Fibroblast of peridontal ligament (primary cell): ENCODE measurements at regions not wholly inside any gene's neighbourhood (a gene's known extent, or its start where the extent isn't known, plus 50 kb on each side); places are given as distances from the start of the nearest gene placed in this dataset.

Experiments
- DNase-seq: peaks from one replicate; pipeline ENCODE4 v3.0.0-alpha.2; 2010; ENCODE audit errors: extremely low read depth

DNA sequence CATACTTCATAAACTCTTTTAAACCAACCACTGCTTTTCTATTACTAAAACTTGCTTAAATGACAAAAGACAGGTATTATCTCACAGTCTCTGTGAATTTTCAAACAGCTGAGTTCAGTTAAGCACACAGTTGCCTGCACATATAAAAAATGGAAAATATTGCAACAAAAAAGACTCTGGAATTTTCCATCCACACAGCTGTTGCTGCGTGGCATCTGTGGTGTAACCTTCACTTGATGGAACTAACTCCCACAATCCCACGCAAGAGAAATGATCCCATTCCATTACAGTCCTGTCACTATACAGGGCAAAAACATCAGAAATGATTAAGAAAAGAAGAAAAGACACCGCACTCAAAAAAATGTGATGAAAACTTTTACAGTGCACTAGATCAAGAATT lies 149.8 kb upstream of the TBL1X start:
- DNase-seq: peak; percentile 33

DNA sequence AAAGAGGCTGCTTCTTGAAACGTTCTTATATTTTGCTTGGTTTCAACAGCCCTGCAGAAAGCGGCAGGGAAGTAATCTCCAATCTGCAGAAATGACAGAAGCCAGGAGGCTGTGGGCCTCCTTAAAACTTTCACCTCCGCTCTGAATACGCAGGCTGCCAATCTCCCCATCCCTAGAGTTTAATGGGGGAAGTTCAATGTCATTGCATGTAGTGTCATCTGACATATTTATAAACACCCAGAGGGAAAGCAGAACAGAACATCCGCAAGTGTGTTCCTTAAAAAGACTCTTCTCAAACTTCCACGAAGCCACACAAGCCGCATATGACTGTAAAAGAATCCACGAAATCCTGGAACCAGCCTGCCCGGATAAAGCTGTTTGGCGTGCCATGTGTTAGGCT lies 148.8 kb upstream of the TBL1X start:
- DNase-seq: no peak

- no peak for DNase-seq
These were observed 147.7 kb upstream of the TBL1X start for GRCh38 chrX:9317176-9317575.

DNA sequence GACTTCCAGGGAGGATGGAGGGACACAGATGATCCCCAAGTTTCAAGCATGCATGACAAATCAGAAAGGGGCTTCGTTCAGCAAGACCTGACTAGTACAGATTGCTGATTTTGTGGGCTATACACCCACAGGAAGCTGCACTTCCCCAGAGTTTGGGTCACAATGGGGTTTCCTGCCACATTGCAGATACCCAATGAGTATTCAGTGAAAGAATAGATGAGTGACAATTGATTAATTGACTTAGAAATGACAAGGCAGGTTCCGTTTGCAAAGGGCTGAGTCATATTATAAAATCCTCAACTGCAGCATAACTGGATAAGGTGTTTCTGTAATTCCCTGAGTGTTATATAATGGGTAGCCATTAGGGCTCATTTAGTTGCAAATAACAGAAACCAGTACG lies 146.6 kb upstream of the TBL1X start:
- no peak for DNase-seq

- no peak for DNase-seq
These were observed 146.1 kb upstream of the TBL1X start for GRCh38 chrX:9318766-9319165.

DNA sequence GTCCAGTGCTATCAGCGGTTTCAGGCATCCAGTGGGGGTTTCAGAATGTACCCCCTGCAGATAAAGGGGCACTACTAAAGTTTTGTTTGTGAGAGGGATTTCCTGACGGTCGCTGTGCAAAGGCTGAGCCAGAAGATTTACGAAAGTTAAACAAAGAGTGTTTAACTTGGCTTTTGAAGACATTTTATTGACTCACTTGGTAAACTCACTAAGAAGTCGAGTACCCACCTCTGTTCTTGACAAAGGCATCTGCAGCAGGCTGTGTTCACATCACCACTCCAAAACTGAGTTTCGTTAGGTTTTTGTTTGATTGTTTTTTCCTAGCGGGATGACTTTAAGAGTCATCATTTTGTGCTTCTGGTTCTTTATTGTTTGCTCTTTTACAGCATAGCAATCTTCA lies 143.9 kb upstream of the TBL1X start:
- DNase-seq: no peak

DNA sequence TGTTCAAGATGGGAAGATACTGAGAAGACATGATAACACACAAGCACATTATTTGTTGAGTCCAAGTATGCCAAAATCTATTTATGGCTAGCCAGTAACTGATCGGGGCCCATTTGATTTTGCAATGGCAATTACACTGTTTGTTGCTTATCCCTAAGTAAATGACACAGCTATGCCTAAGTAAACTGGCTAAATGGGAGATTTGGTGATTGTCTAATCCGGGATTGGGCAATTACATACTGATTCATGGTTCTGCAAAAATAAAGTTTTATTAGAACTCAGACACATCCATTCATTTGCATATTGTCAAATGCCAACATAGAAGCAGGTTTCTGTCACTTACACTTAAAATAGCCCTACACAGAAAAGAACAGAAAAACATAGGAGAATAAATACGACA lies 140.2 kb upstream of the TBL1X start:
- DNase-seq: no peak

DNA sequence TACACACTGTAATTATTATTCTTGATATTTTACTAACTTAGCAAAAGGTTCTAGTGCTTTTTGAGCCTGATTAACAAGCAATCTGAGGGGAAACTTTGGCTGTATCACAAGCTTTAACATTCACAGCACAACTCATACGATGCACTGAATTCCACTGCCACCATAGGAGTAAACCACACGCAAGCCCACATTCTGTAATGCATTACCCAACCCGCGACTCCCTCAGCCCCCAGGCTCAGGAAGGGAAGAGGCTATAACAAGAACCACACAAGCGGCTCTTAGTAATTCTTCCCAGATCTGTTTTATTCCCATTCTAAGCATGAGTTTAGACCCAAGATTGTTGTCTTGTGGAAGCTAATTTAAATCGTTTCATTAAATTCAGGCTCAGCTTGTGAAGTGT lies 138.5 kb upstream of the TBL1X start:
- no peak for DNase-seq

DNA sequence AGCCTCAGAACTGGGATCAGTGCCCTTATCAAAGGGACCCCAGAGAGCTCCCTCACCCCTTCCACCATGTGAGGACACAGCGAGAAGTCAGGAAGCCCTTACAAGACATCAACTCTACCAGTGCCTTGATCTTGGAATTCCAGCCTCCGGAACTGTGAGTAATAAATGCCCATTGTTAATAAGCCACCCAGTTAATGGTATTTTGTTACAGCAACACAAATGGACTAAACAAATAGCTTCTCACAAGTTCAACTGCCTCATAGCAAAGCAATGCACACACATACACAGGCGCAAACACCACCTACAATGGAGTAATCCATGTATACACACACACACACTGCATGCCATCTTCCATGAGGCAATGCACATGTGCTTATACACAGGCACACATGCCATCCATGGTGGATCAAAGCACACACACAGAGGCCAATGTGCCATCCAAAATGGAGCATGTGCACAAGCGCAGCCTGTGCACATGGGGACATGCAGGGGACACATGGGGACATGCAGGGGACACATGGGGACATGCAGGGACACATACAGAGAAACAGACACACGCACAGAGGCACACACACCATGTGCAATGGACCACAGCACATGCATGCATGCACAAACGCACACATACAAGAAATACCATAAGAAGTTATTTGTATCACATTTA lies 137.6 kb upstream of the TBL1X start:
- DNase-seq: no peak

- DNase-seq: peak; percentile 94
These were observed 137.1 kb upstream of the TBL1X start for GRCh38 chrX:9327747-9328145.

DNA sequence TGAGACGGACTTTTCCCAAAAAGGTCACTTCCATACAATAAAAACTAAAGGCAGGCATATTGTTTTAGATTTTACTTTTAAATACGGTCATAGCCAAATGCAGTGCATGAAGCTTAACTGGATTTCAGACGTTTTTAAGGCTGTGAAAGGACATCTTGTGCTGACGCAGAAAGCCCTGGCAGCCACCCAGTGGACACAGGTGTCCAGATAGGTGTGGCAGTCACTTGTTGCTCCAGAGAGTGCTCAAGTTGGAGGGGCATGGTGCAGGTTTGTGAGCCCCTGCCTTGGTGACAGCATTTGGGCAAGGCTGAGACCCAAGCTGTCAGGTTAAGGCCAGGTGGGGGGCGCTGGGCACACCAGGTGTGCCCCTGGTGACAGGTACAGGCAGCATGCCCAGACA lies 135.8 kb upstream of the TBL1X start:
- no peak for DNase-seq

DNA sequence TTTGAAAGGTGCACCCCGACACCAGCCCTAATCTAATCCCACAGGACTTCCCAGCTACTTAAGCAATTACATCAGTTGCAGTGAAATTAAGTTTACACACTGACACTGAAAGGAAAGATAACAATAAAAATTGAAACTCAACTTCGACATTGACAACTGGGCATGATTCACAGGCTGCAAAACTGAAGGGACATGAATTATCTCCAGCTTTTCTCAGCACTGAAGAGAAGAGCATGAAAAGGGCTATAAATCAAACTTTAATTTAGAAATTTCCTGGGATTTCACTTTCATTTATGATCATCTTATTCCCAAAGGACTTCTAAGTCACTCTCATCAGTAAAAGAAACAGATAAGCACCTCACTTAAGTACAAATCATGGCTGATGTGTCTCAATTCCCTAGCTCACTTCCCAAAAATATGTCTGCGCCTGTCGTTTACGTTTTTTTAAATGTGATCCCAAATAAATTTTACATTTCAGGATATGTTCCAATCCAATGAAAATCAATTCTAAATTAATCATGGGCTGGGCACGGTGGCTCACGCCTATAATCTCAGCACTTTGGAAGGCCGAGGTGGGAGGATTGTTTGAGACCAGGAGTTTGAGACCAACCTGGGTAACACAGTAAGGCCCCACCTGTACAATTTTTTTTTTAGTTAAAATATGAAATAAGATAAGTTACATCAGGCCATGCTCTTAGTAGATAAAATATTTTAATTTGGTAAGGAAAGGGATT lies 134.4 kb upstream of the TBL1X start:
- no peak for DNase-seq

DNA sequence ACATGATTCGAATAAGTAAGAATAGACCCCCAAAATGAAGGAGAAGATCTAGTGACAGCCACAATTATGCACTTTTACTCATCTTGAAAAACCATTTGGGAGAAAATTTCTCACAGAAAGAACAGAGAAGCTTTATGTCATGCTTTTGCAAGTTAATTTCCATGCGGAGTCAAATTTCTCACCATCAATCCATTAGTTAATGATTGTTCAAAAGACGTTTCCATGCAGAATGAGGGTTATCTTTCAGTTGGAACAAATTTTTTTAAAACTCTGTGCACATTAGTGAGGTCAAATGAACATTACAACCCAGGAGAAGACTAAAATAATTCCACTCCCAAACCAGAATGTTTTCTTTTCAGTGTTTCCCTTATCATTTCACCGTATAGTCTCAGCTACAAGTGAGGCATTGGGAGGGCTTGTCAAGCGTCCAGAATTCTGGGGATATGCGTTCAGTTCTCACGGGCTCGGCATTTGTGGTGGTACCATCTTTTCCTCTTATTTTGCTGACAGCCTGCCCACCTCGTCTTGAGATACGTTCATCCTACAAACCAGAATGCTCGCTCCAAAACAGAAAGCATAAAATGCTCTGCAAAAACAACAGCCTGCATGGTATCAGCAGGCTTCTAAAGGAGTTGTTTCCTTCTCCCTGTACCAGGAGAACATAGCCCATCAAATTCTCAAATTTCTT lies 130.8 kb upstream of the TBL1X start:
- DNase-seq: no peak

GRCh38 chrX:9335251-9335650 lies 129.6 kb upstream of the TBL1X start:
- DNase-seq: no peak

DNA sequence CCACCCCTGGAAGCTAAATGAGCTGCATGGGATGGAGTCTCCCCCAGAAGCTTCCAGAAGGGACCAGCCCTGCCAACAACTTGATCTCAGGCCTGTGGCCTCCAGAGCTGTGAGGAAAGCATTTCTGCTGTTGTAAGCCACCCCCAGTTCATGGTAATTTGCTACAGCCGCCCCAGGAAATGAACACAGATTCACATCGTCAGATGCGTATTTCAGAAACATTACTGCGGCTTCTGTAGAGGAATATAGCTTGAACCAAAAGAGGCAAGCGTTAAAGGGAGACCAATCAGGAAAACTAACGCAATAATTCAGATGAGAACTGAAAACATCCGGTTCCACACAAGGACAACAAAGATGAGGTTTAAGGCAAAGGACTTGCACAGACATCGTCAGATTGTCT lies 128.4 kb upstream of the TBL1X start:
- no peak for DNase-seq

DNA sequence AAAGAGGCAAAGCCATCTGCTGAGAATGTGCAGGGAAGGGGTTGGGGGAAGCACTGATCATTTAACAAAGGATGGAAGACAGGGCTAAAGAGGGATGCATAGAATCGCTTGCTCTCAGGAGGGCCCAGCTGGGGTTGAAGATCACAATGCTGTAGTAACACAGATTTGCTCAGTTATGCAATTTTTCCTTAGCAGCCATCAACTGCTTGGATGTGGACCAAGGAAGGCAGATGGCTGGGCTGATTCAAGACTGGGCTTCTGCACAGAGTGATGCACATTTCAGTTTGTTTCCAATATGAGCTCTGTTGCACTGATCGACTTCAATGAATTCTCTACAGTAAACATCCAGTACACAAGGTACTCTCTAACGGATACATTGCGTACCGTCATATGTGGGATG lies 127.8 kb upstream of the TBL1X start:
- DNase-seq: peak; percentile 86

- no peak for DNase-seq
These were observed 125.9 kb upstream of the TBL1X start for GRCh38 chrX:9338986-9339385.

- DNase-seq: no peak
These were observed 125.0 kb upstream of the TBL1X start for GRCh38 chrX:9339603-9340491.

- DNase-seq: peak; percentile 73
These were observed 124.1 kb upstream of the TBL1X start for GRCh38 chrX:9340598-9341290.

DNA sequence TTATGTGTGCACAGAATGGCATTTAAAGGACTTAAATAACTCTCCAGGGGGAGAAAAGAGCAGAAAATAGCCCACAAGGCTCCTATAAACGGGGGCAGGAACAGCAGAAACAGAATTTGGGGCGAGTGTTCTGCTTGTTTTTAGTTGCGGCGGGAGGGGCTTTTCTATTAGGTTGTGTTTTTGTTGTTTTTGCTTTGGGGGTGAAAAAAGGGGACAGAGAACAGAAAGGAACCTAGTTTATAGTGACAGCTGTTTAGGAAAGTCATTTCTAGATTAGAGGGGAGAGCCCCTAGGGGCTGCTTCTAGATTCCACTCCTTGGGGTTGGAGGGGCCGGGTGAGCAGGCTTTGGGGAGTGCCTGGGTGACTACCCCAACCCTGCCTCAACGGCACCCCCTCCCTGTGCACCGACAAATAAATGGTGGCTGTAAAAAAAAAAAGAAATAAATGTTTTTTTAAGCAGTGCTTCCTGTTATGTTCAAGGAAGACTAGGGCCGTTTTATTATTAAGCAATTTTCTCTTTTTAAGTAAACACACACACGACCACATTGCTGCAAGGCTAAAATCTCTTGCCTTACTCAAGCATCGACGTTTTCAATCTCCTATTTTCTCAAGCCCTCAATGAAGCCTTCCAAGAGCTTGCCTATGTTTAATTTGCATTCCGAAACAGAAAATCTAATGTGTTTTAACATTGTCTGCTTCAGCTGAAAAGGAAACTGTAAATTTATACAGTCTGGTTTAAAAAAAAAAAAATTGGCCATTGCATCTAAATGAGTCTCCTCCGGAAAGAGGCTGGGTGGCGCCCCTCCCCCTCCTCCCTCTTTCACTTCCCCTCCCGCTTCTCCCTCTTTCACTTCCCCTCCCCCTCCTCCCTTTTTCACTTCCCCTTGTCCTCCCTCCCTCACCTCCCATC lies 123.3 kb upstream of the TBL1X start:
- peak; percentile 74 for DNase-seq
